B cell (primary cell): ENCODE measurements at regions not wholly inside any gene's neighbourhood (a gene's known extent, or its start where the extent isn't known, plus 50 kb on each side); places are given as distances from the start of the nearest gene placed in this dataset.

Experiments
- CTCF ChIP-seq: fragments of 200-600 bp; IDR thresholded peaks from one replicate; pipeline ENCODE4 v1.8.0; 2022; ENCODE audit warnings: antibody characterized with exemption, mild to moderate bottlenecking
- EZH2 ChIP-seq: IDR thresholded peaks from 2 replicates; pipeline ENCODE4 v1.6.1; 2012; ENCODE audit warnings: borderline replicate concordance, low read depth, mild to moderate bottlenecking, moderate library complexity, low read length; ENCODE audit not compliant: insufficient read depth, poor library complexity, severe bottlenecking

- TF ChIP-seq EZH2 (no peak), CTCF (no peak)
These were observed 296.5 kb downstream of the GALC start for GRCh38 chr14:87696485-87696884.
